Esophagus muscularis mucosa (tissue), 3 donors: ENCODE measurements at regions not wholly inside any gene's neighbourhood (a gene's known extent, or its start where the extent isn't known, plus 50 kb on each side); places are given as distances from the start of the nearest gene placed in this dataset.

Experiments used
- CTCF ChIP-seq, 3 experiments: fragments of 200-600 bp in 2 of 3; fragments of 450-650 bp in 1 of 3; sonication (generic) in 2 of 3; IDR thresholded peaks; one replicate each; pipeline ENCODE4 v1.5.1; 2017 to 2019; ENCODE audit warnings: antibody characterized with exemption in 3 of 3, mild to moderate bottlenecking in 2 of 3, moderate library complexity in 1 of 3
- POLR2AphosphoS5 ChIP-seq, 2 donors: sonication (generic); formaldehyde crosslinking; IDR thresholded peaks; one replicate each; pipeline ENCODE4 v1.6.1; 2017; ENCODE audit warnings: antibody characterized with exemption in 2 of 2

- TF ChIP-seq CTCF (IDR thresholded peaks at IDR 0.05) (peak; percentile 36 to 62 (median 42)), POLR2AphosphoS5 (IDR thresholded peaks at IDR 0.05) (no peak)
Measured at GRCh38 chr12:45130881-45131281, 80.0 kb upstream of the DBX2 start.
